GM12878 (cell line): ENCODE measurements at regions not wholly inside any gene's neighbourhood (a gene's known extent, or its start where the extent isn't known, plus 50 kb on each side); places are given as distances from the start of the nearest gene placed in this dataset.

Experiments used
- CBX5 ChIP-seq: sonication (generic); IDR thresholded peaks from 2 replicates; pipeline ENCODE4 v1.6.1; 2016; ENCODE audit warnings: low read depth, moderate library complexity, mild to moderate bottlenecking, inconsistent platforms
- CTCF ChIP-seq, 3 experiments: IDR thresholded peaks in 2 of 3; conservative IDR thresholded peaks in 1 of 3; 2 replicates each; pipeline ENCODE4 v1.5.1; 2011; ENCODE audit warnings: low read depth in 3 of 3, low read length in 3 of 3, mild to moderate bottlenecking in 3 of 3, control low read depth in 2 of 3, moderate library complexity in 2 of 3, inconsistent platforms in 1 of 3, mixed read lengths in 1 of 3; ENCODE audit not compliant: control insufficient read depth in 2 of 3, insufficient read depth in 1 of 3; ENCODE audit errors: extremely low read depth in 1 of 3
- MAX ChIP-seq: IDR thresholded peaks from 2 replicates; pipeline ENCODE4 v1.6.1; 2012; ENCODE audit warnings: low read depth, low read length, improper control_type of control experiment
- NFIC ChIP-seq: IDR thresholded peaks from 2 replicates; pipeline ENCODE4 v1.6.1; 2012; ENCODE audit warnings: low read depth, mild to moderate bottlenecking, inconsistent platforms, low read length, moderate library complexity
- TF ChIP-seq, protein P1 (sequence below): IDR thresholded peaks from 2 replicates; pipeline ENCODE4 v1.6.1; 2011; ENCODE audit warnings: mild to moderate bottlenecking, low read depth, low read length, moderate library complexity; ENCODE audit not compliant: insufficient replicate concordance
- TF ChIP-seq, protein P2 (sequence below): fragments of 450-650 bp; formaldehyde crosslinking; IDR thresholded peaks from 2 replicates; pipeline ENCODE4 v1.4.0; 2020; ENCODE audit warnings: mild to moderate bottlenecking, moderate library complexity

DNA sequence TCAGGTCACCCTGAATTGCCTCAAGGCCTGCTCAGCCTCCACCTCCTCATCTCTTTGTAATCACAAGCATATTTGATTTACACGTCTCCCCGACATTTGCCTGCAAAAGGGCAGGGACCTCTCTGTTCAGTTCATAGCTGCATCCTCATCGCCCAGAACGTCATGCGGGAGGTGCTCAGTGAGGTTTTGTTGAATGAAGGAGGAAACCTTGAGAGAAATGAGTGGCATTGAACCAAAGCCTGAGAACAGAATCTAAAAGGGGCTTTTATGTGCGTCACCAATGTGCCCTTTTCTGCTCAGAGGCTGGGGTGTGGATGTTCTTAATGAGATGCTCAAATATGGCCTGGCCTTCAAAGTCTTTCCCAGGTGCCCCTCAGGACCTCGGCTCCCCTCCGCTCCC lies 50.0 kb upstream of the LHX5 start:
- TF ChIP-seq NFIC (no peak), CBX5 (no peak), CTCF (IDR thresholded peaks at IDR 0.05 in 2 of 3, conservative IDR thresholded peaks at IDR 0.05 in 1 of 3; ENCODE audit: control insufficient read depth in 2 of 3, extremely low read depth in 1 of 3, insufficient read depth in 1 of 3, low read depth in 3 of 3, low read length in 3 of 3) (no peak), MAX (no peak)
- TF ChIP-seq, protein P1, sequence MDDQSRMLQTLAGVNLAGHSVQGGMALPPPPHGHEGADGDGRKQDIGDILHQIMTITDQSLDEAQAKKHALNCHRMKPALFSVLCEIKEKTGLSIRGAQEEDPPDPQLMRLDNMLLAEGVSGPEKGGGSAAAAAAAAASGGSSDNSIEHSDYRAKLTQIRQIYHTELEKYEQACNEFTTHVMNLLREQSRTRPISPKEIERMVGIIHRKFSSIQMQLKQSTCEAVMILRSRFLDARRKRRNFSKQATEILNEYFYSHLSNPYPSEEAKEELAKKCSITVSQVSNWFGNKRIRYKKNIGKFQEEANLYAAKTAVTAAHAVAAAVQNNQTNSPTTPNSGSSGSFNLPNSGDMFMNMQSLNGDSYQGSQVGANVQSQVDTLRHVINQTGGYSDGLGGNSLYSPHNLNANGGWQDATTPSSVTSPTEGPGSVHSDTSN = no peak
- TF ChIP-seq, protein P2, sequence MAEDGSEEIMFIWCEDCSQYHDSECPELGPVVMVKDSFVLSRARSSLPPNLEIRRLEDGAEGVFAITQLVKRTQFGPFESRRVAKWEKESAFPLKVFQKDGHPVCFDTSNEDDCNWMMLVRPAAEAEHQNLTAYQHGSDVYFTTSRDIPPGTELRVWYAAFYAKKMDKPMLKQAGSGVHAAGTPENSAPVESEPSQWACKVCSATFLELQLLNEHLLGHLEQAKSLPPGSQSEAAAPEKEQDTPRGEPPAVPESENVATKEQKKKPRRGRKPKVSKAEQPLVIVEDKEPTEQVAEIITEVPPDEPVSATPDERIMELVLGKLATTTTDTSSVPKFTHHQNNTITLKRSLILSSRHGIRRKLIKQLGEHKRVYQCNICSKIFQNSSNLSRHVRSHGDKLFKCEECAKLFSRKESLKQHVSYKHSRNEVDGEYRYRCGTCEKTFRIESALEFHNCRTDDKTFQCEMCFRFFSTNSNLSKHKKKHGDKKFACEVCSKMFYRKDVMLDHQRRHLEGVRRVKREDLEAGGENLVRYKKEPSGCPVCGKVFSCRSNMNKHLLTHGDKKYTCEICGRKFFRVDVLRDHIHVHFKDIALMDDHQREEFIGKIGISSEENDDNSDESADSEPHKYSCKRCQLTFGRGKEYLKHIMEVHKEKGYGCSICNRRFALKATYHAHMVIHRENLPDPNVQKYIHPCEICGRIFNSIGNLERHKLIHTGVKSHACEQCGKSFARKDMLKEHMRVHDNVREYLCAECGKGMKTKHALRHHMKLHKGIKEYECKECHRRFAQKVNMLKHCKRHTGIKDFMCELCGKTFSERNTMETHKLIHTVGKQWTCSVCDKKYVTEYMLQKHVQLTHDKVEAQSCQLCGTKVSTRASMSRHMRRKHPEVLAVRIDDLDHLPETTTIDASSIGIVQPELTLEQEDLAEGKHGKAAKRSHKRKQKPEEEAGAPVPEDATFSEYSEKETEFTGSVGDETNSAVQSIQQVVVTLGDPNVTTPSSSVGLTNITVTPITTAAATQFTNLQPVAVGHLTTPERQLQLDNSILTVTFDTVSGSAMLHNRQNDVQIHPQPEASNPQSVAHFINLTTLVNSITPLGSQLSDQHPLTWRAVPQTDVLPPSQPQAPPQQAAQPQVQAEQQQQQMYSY = no peak
